K562 (cell line): ENCODE measurements at regions not wholly inside any gene's neighbourhood (a gene's known extent, or its start where the extent isn't known, plus 50 kb on each side); places are given as distances from the start of the nearest gene placed in this dataset.

Experiments
- ATAC-seq: fragments of 200-7000 bp; cut with Tn5 transposase; 3 replicates; pipeline ENCODE4 v1.9.1; 2020; ENCODE audit warnings: moderate library complexity
- BruUV-seq: library from RNA; stranded (reverse); fragments of 400-500 nt; replicated peaks from 2 replicates; lab custom pipeline; 2021; lab: Mats Ljungman, UMichigan
- CTCF ChIA-PET: fragments of 300-600 bp; formaldehyde crosslinking; extraction: SDS; loops from one replicate; lab custom pipeline; 2021; ENCODE audit warnings: low intra/inter-chr PET ratio; lab: Yijun Ruan, JAX
- POLR2A ChIA-PET: fragments of 300-600, 350-650 bp; sonication (Branson Sonifier 250); formaldehyde crosslinking; extraction: SDS; loops from one replicate; lab custom pipeline; 2021; ENCODE audit warnings: antibody characterized with exemption, inconsistent platforms; lab: Yijun Ruan, JAX
- DNase-seq, 4 experiments: peaks; one replicate each; pipeline versions ENCODE4 v3.0.0 to v3.0.0-alpha.2; 2011 to 2018; ENCODE audit warnings: low spot score in 3 of 4, mixed read lengths in 3 of 4; ENCODE audit errors: extremely low read depth in 1 of 4
- FAIRE-seq: peaks from 2 replicates; lab custom pipeline; 2011; peaks lifted over from hg19 to GRCh38; lab: Jason Lieb, UNC
- H2AFZ ChIP-seq: 2 replicates; pipeline ENCODE4 v1.6.0; 2011; ENCODE audit warnings: low read depth, low read length, control low read depth, inconsistent platforms
- H3K27ac ChIP-seq: fragments of 200-600 bp; 3 replicates; pipeline ENCODE4 v1.8.0; 2011; ENCODE audit warnings: low read depth, mild to moderate bottlenecking, control low read depth, inconsistent platforms, low read length, moderate library complexity, mixed read lengths; ENCODE audit errors: extremely low read depth
- H3K27me3 ChIP-seq, 2 experiments: fragments of 300-600 bp in 1 of 2; 2 replicates in 1 of 2; 3 replicates in 1 of 2; pipeline versions ENCODE4 v1.6.0 to v1.8.0; 2011; ENCODE audit warnings: inconsistent platforms in 2 of 2, low read length in 2 of 2, mild to moderate bottlenecking in 1 of 2, mixed read lengths in 1 of 2, moderate library complexity in 1 of 2; ENCODE audit not compliant: control insufficient read depth in 2 of 2, insufficient read depth in 2 of 2
- H3K36me3 ChIP-seq: fragments of 300-600 bp; 3 replicates; pipeline ENCODE4 v1.8.0; 2011; ENCODE audit warnings: mild to moderate bottlenecking, low read length, inconsistent platforms; ENCODE audit not compliant: control insufficient read depth, insufficient read depth
- H3K4me1 ChIP-seq, 2 experiments: fragments of 200-600 bp in 1 of 2; replicated peaks in 1 of 2; 2 replicates in 1 of 2; 3 replicates in 1 of 2; pipeline versions ENCODE4 v1.5.1 to v1.8.0; 2011; ENCODE audit warnings: inconsistent platforms in 2 of 2, low read length in 2 of 2, mild to moderate bottlenecking in 1 of 2, mixed read lengths in 1 of 2, moderate library complexity in 1 of 2; ENCODE audit not compliant: control insufficient read depth in 2 of 2, insufficient read depth in 2 of 2
- H3K4me2 ChIP-seq: 2 replicates; pipeline ENCODE4 v1.6.1; 2011; ENCODE audit warnings: low read length, control low read depth, inconsistent platforms, mixed read lengths; ENCODE audit not compliant: insufficient read depth
- H3K4me3 ChIP-seq: fragments of 200-600 bp; sonication (generic), shearing (Covaris generic); 2 replicates; pipeline ENCODE4 v1.5.1; 2016; ENCODE audit warnings: control low read depth, inconsistent platforms
- H3K79me2 ChIP-seq: fragments of 200-600 bp; 3 replicates; pipeline ENCODE4 v1.8.0; 2011; ENCODE audit warnings: low read length, inconsistent platforms; ENCODE audit not compliant: control insufficient read depth, insufficient read depth
- H3K9ac ChIP-seq, 2 experiments: 2 replicates each; pipeline versions ENCODE4 v1.6.0 to v1.6.1; 2011; ENCODE audit warnings: low read depth in 2 of 2, low read length in 2 of 2, control low read depth in 1 of 2, inconsistent platforms in 1 of 2, mild to moderate bottlenecking in 1 of 2, mixed read lengths in 1 of 2; ENCODE audit not compliant: insufficient read depth in 1 of 2
- H3K9me1 ChIP-seq: one replicate; pipeline ENCODE4 v1.6.0; 2011; ENCODE audit warnings: inconsistent platforms, mild to moderate bottlenecking, low read length, moderate library complexity; ENCODE audit not compliant: control insufficient read depth, insufficient read depth
- H3K9me3 ChIP-seq: replicated peaks from 2 replicates; pipeline ENCODE4 v1.5.1; 2011; ENCODE audit warnings: low read depth, low read length, inconsistent platforms; ENCODE audit not compliant: control insufficient read depth, insufficient read depth
- H4K20me1 ChIP-seq: replicated peaks from 2 replicates; pipeline ENCODE4 v1.6.1; 2011; ENCODE audit warnings: low read length, inconsistent platforms, mixed read lengths; ENCODE audit not compliant: control insufficient read depth, insufficient read depth
- CTBP1 ChIP-seq: fragments of 450-650 bp; IDR thresholded peaks from 2 replicates; pipeline ENCODE4 v1.6.1; 2016; ENCODE audit warnings: borderline replicate concordance
- ETV5 ChIP-seq: sonication (generic); formaldehyde crosslinking; IDR thresholded peaks from 2 replicates; pipeline ENCODE4 v1.4.0; 2020; ENCODE audit warnings: low read depth, mild to moderate bottlenecking, missing genetic modification reagents
- FOXA1 ChIP-seq: fragments of 450-650 bp; IDR thresholded peaks from 2 replicates; pipeline ENCODE4 v1.6.1; 2016; ENCODE audit warnings: mild to moderate bottlenecking, borderline replicate concordance
- LARP7 ChIP-seq: fragments of 450-650 bp; IDR thresholded peaks from 2 replicates; pipeline ENCODE4 v1.6.1; 2016
- LEF1 ChIP-seq: fragments of 450-650 bp; IDR thresholded peaks from 2 replicates; pipeline ENCODE4 v1.6.1; 2016; ENCODE audit warnings: mild to moderate bottlenecking
- MAFK ChIP-seq: IDR thresholded peaks from 2 replicates; pipeline ENCODE4 v1.6.1; 2011; ENCODE audit warnings: low read length, improper control_type of control experiment
- SIX5 ChIP-seq, 2 experiments: IDR thresholded peaks; 2 replicates each; pipeline ENCODE4 v1.6.1; 2011; ENCODE audit warnings: low read length in 2 of 2, borderline replicate concordance in 1 of 2, low read depth in 1 of 2, mild to moderate bottlenecking in 1 of 2, moderate library complexity in 1 of 2; ENCODE audit not compliant: insufficient read depth in 1 of 2
- TFAM ChIP-seq: fragments of 250-450 bp; sonication (Bioruptor Pico); conservative IDR thresholded peaks from 2 replicates; pipeline ENCODE4 v1.5.0; 2021; ENCODE audit warnings: mild to moderate bottlenecking, moderate library complexity
- XRCC4 ChIP-seq: IDR thresholded peaks from one replicate; pipeline ENCODE4 v1.6.1; 2011; ENCODE audit not compliant: insufficient read depth, insufficient read length; ENCODE audit errors: extremely low read depth
- ZEB2 ChIP-seq: fragments of 450-650 bp; IDR thresholded peaks from 2 replicates; pipeline ENCODE4 v1.6.1; 2016
- ZKSCAN1 ChIP-seq: fragments of 150-350 bp; IDR thresholded peaks from 2 replicates; pipeline ENCODE4 v1.6.1; 2016; ENCODE audit warnings: low read depth, low read length
- WGBS: fragments of 100-300 bp; shearing (Covaris generic); methylation state at CpG from one replicate; pipeline ENCODE4 v1.1.6; 2016; ENCODE audit warnings: low coverage, mixed read lengths; ENCODE audit not compliant: insufficient coverage; ENCODE audit errors: missing lambda C conversion rate; 5-methylcytosine and 5-hydroxymethylcytosine counted together
- in situ Hi-C: fragments of 300-500 bp; cut with MboI; formaldehyde crosslinking; loops from 4 replicates; pipeline ENCODE4 v1.15.0; 2018; ENCODE audit warnings: inconsistent platforms, mixed read lengths
- intact Hi-C: fragments of 100-400 bp; cut with micrococcal nuclease; formaldehyde crosslinking; loops from 2 replicates; pipeline ENCODE4 v1.14.2; 2022
- TF ChIP-seq, protein P1 (sequence below): fragments of 250-450 bp; sonication (Bioruptor Pico); IDR thresholded peaks from 2 replicates; pipeline ENCODE4 v1.8.0; 2021; ENCODE audit warnings: moderate library complexity, mild to moderate bottlenecking, inconsistent platforms
- TF ChIP-seq, protein P2 (sequence below): fragments of 450-650 bp; formaldehyde crosslinking; IDR thresholded peaks from 2 replicates; pipeline ENCODE4 v1.4.0; 2020; ENCODE audit warnings: mild to moderate bottlenecking, moderate library complexity
- TF ChIP-seq, protein P3 (sequence below): fragments of 450-650 bp; IDR thresholded peaks from 2 replicates; pipeline ENCODE4 v1.6.1; 2016; ENCODE audit warnings: low read depth, mild to moderate bottlenecking, moderate library complexity

DNA sequence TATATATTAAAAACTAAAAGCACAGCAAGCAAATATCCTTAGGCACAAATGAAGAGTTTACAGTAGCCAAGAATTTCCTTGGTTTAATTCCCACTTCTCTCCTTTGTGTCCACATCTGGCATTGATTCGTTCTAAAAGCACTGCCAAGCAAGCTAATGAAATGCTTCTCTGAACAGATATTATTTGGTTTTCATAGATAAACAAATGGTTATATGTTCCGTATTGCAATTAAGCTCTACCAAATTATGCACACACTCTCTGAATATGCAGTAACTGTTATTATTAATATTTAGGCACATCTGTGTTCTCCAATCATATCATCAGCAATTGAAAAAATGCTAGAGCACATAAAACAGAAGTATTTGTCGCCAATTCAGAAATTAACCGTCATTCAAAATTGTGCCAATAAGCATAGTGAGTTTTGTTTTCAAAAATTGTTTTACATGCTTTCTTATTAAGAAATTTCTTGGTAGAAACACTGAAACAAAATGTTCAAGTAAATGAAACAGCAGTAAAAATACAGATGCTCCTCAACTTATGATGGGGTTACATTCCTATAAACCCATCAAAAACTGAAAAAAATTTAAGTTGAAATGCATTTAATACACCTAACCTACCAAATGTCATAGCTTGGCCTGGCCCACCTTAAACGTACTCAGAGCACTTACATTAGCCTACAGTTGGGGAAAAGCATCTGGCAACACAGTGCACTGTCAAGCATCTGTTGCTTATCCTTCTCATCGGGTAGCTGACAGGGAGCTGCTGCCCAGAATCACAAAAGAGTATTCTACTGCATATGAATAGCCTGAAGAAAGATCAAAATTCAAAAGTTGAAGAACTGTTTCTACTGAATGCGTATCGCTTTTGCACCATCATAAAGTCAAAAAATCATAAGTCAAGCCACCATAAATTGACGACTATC, 2134.7 kb downstream of the PCDH9 start (continued):
- TF ChIP-seq CTBP1 (no peak), ZKSCAN1 (no peak), ZEB2 (no peak), FOXA1 (no peak), LEF1 (no peak)

DNA sequence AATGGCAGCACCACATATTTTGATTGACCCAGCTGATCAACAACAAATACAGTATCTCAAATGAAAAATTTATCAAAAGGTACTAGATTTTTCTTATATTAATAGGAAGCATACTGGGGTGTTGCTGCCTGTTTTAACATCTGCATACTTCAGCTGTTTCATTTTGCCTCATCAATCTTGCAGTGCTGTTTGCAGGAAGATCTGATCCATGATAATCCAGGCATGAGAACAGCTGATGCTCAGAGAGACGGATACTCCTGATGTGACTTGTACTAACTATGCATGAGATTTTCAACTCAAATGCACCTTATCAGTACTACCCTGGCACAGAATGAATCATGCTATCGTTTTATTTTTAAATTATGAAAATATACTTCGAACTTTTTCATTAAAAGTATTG, 2136.8 kb downstream of the PCDH9 start:
- H3K79me2 ChIP-seq: no peaks in the 10 kb centered on the region
- no peak overlapping the region for H3K27ac ChIP-seq
- H3K27me3 ChIP-seq: no peaks in the 10 kb centered on the region
- H3K4me1 ChIP-seq: no peaks in the 10 kb centered on the region
- DNase-seq: no peak
- H3K9me1 ChIP-seq: no peaks in the 10 kb centered on the region
- ATAC-seq: no peak
- intact Hi-C loops (no loop called here), in situ Hi-C loops (no loop called here)
- no TSS peak for BruUV-seq
- no peak overlapping the region for H3K9ac ChIP-seq
- FAIRE-seq: no peak
- no peak overlapping the region for H3K4me3 ChIP-seq
- no peaks in the 10 kb centered on the region for H4K20me1 ChIP-seq
- 0% methylated on average over 3 of the region's 3 CpGs for WGBS
- H3K9me3 ChIP-seq: no peaks in the 10 kb centered on the region
- no peak overlapping the region for H2AFZ ChIP-seq
- ChIA-PET POLR2A (no interaction called here), CTCF (no interaction called here)
- no peak overlapping the region for H3K4me2 ChIP-seq
- no peaks in the 10 kb centered on the region for H3K36me3 ChIP-seq
- TF ChIP-seq ETV5 (CRISPR knock-in tag) (no peak), TFAM (CRISPR knock-in tag) (no peak), XRCC4 (no peak), MAFK (no peak), LARP7 (no peak), SIX5 (IDR thresholded peaks at IDR 0.05; ENCODE audit: borderline replicate concordance in 1 of 2, insufficient read depth in 1 of 2, low read depth in 1 of 2, low read length in 2 of 2) (no peak)
- TF ChIP-seq, protein P1, sequence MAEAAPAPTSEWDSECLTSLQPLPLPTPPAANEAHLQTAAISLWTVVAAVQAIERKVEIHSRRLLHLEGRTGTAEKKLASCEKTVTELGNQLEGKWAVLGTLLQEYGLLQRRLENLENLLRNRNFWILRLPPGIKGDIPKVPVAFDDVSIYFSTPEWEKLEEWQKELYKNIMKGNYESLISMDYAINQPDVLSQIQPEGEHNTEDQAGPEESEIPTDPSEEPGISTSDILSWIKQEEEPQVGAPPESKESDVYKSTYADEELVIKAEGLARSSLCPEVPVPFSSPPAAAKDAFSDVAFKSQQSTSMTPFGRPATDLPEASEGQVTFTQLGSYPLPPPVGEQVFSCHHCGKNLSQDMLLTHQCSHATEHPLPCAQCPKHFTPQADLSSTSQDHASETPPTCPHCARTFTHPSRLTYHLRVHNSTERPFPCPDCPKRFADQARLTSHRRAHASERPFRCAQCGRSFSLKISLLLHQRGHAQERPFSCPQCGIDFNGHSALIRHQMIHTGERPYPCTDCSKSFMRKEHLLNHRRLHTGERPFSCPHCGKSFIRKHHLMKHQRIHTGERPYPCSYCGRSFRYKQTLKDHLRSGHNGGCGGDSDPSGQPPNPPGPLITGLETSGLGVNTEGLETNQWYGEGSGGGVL (CRISPR knock-in tag): no peak
- TF ChIP-seq, protein P2, sequence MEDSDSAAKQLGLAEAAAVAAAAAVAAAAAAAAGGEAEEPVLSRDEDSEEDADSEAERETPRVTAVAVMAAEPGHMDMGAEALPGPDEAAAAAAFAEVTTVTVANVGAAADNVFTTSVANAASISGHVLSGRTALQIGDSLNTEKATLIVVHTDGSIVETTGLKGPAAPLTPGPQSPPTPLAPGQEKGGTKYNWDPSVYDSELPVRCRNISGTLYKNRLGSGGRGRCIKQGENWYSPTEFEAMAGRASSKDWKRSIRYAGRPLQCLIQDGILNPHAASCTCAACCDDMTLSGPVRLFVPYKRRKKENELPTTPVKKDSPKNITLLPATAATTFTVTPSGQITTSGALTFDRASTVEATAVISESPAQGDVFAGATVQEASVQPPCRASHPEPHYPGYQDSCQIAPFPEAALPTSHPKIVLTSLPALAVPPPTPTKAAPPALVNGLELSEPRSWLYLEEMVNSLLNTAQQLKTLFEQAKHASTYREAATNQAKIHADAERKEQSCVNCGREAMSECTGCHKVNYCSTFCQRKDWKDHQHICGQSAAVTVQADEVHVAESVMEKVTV (CRISPR knock-in tag): no peak
- TF ChIP-seq, protein P3, sequence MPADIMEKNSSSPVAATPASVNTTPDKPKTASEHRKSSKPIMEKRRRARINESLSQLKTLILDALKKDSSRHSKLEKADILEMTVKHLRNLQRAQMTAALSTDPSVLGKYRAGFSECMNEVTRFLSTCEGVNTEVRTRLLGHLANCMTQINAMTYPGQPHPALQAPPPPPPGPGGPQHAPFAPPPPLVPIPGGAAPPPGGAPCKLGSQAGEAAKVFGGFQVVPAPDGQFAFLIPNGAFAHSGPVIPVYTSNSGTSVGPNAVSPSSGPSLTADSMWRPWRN: no peak
